ENCODE measurements at regions not wholly inside any gene's neighbourhood (a gene's known extent, or its start where the extent isn't known, plus 50 kb on each side); places are given as distances from the start of the nearest gene placed in this dataset.

- H3K27ac ChIP-seq (ENCODE audit: low read depth, low read length), result no peak overlapping the region
- H3K36me3 ChIP-seq (ENCODE audit: control insufficient read depth, insufficient read depth, low read length), result no peaks in the 10 kb centered on the region
- H3K9ac ChIP-seq (ENCODE audit: low read depth, low read length), result no peak overlapping the region
- no peaks in the 10 kb centered on the region for H3K9me3 ChIP-seq (ENCODE audit: control insufficient read depth, insufficient read depth, low read length)
- H3K27me3 ChIP-seq (ENCODE audit: control insufficient read depth, insufficient read depth, low read length), result no peaks in the 10 kb centered on the region
- no peak overlapping the region for H3K4me3 ChIP-seq (ENCODE audit: low read depth, low read length)
- no peaks in the 10 kb centered on the region for H3K4me1 ChIP-seq (ENCODE audit: control insufficient read depth, insufficient read depth, low read length)
These were observed 154.1 kb upstream of the ETV3 start for GRCh38 chr1:157292302-157292701.

- no peaks in the 10 kb centered on the region for H3K9me3 ChIP-seq (ENCODE audit: control insufficient read depth, insufficient read depth, low read length)
- no peak overlapping the region for H3K27ac ChIP-seq (ENCODE audit: low read depth, low read length)
- H3K4me3 ChIP-seq (ENCODE audit: low read depth, low read length), result no peak overlapping the region
- no peaks in the 10 kb centered on the region for H3K4me1 ChIP-seq (ENCODE audit: control insufficient read depth, insufficient read depth, low read length)
- H3K27me3 ChIP-seq (ENCODE audit: control insufficient read depth, insufficient read depth, low read length), result no peaks in the 10 kb centered on the region
- H3K36me3 ChIP-seq (ENCODE audit: control insufficient read depth, insufficient read depth, low read length), result no peaks in the 10 kb centered on the region
- H3K9ac ChIP-seq (ENCODE audit: low read depth, low read length), result no peak overlapping the region
These were observed 152.9 kb upstream of the ETV3 start for GRCh38 chr1:157291083-157291482.

- Histone ChIP-seq H3K27me3 (ENCODE audit: control insufficient read depth, insufficient read depth, low read length) (no peaks in the 10 kb centered on the region), H3K9me3 (ENCODE audit: control insufficient read depth, insufficient read depth, low read length) (no peaks in the 10 kb centered on the region), H3K27ac (ENCODE audit: low read depth, low read length) (no peak overlapping the region)
These were observed 151.4 kb upstream of the ETV3 start for GRCh38 chr1:157289424-157290105.

GRCh38 chr1:157288996-157289395, 150.8 kb upstream of the ETV3 start:
- Histone ChIP-seq H3K9ac (ENCODE audit: low read depth, low read length) (no peak overlapping the region), H3K27ac (ENCODE audit: low read depth, low read length) (no peak overlapping the region), H3K9me3 (ENCODE audit: control insufficient read depth, insufficient read depth, low read length) (no peaks in the 10 kb centered on the region), H3K4me3 (ENCODE audit: low read depth, low read length) (no peak overlapping the region), H3K27me3 (ENCODE audit: control insufficient read depth, insufficient read depth, low read length) (no peaks in the 10 kb centered on the region), H3K4me1 (ENCODE audit: control insufficient read depth, insufficient read depth, low read length) (no peaks in the 10 kb centered on the region), H3K36me3 (ENCODE audit: control insufficient read depth, insufficient read depth, low read length) (no peaks in the 10 kb centered on the region)

More at GRCh38 chr1:157289424-157290105, 151.4 kb upstream of the ETV3 start:
- Histone ChIP-seq H3K9ac (ENCODE audit: low read depth, low read length) (no peak overlapping the region), H3K36me3 (ENCODE audit: control insufficient read depth, insufficient read depth, low read length) (no peaks in the 10 kb centered on the region), H3K4me3 (ENCODE audit: low read depth, low read length) (no peak overlapping the region), H3K4me1 (ENCODE audit: control insufficient read depth, insufficient read depth, low read length) (no peaks in the 10 kb centered on the region)

GRCh38 chr1:157288492-157288891, 150.3 kb upstream of the ETV3 start:
- H3K9ac ChIP-seq (ENCODE audit: low read depth, low read length), result no peak overlapping the region
- H3K36me3 ChIP-seq (ENCODE audit: control insufficient read depth, insufficient read depth, low read length), result no peaks in the 10 kb centered on the region
- no peaks in the 10 kb centered on the region for H3K27me3 ChIP-seq (ENCODE audit: control insufficient read depth, insufficient read depth, low read length)
- H3K27ac ChIP-seq (ENCODE audit: low read depth, low read length), result no peak overlapping the region
- no peak overlapping the region for H3K4me3 ChIP-seq (ENCODE audit: low read depth, low read length)
- H3K4me1 ChIP-seq (ENCODE audit: control insufficient read depth, insufficient read depth, low read length), result no peaks in the 10 kb centered on the region
- H3K9me3 ChIP-seq (ENCODE audit: control insufficient read depth, insufficient read depth, low read length), result no peaks in the 10 kb centered on the region

GRCh38 chr1:157288006-157288405, 149.8 kb upstream of the ETV3 start:
- Histone ChIP-seq H3K36me3 (ENCODE audit: control insufficient read depth, insufficient read depth, low read length) (no peaks in the 10 kb centered on the region), H3K27ac (ENCODE audit: low read depth, low read length) (no peak overlapping the region), H3K4me1 (ENCODE audit: control insufficient read depth, insufficient read depth, low read length) (no peaks in the 10 kb centered on the region), H3K4me3 (ENCODE audit: low read depth, low read length) (no peak overlapping the region), H3K9ac (ENCODE audit: low read depth, low read length) (no peak overlapping the region), H3K9me3 (ENCODE audit: control insufficient read depth, insufficient read depth, low read length) (no peaks in the 10 kb centered on the region), H3K27me3 (ENCODE audit: control insufficient read depth, insufficient read depth, low read length) (no peaks in the 10 kb centered on the region)

GRCh38 chr1:157287462-157287861, 149.3 kb upstream of the ETV3 start:
- no peaks in the 10 kb centered on the region for H3K27me3 ChIP-seq (ENCODE audit: control insufficient read depth, insufficient read depth, low read length)
- H3K4me1 ChIP-seq (ENCODE audit: control insufficient read depth, insufficient read depth, low read length), result no peaks in the 10 kb centered on the region
- H3K4me3 ChIP-seq (ENCODE audit: low read depth, low read length), result no peak overlapping the region
- H3K36me3 ChIP-seq (ENCODE audit: control insufficient read depth, insufficient read depth, low read length), result no peaks in the 10 kb centered on the region
- no peak overlapping the region for H3K9ac ChIP-seq (ENCODE audit: low read depth, low read length)
- H3K27ac ChIP-seq (ENCODE audit: low read depth, low read length), result no peak overlapping the region
- no peaks in the 10 kb centered on the region for H3K9me3 ChIP-seq (ENCODE audit: control insufficient read depth, insufficient read depth, low read length)

- no peaks in the 10 kb centered on the region for H3K27me3 ChIP-seq (ENCODE audit: control insufficient read depth, insufficient read depth, low read length)
- no peak overlapping the region for H3K9ac ChIP-seq (ENCODE audit: low read depth, low read length)
These were observed 148.6 kb upstream of the ETV3 start for GRCh38 chr1:157286646-157287420.

GRCh38 chr1:157286096-157286495, 147.9 kb upstream of the ETV3 start:
- no peaks in the 10 kb centered on the region for H3K27me3 ChIP-seq (ENCODE audit: control insufficient read depth, insufficient read depth, low read length)
- H3K36me3 ChIP-seq (ENCODE audit: control insufficient read depth, insufficient read depth, low read length), result no peaks in the 10 kb centered on the region
- H3K4me1 ChIP-seq (ENCODE audit: control insufficient read depth, insufficient read depth, low read length), result no peaks in the 10 kb centered on the region
- H3K9ac ChIP-seq (ENCODE audit: low read depth, low read length), result no peak overlapping the region
- no peak overlapping the region for H3K27ac ChIP-seq (ENCODE audit: low read depth, low read length)
- H3K4me3 ChIP-seq (ENCODE audit: low read depth, low read length), result no peak overlapping the region
- no peaks in the 10 kb centered on the region for H3K9me3 ChIP-seq (ENCODE audit: control insufficient read depth, insufficient read depth, low read length)

More at GRCh38 chr1:157286646-157287420, 148.6 kb upstream of the ETV3 start:
- no peaks in the 10 kb centered on the region for H3K36me3 ChIP-seq (ENCODE audit: control insufficient read depth, insufficient read depth, low read length)
- no peaks in the 10 kb centered on the region for H3K9me3 ChIP-seq (ENCODE audit: control insufficient read depth, insufficient read depth, low read length)
- no peak overlapping the region for H3K4me3 ChIP-seq (ENCODE audit: low read depth, low read length)
- no peak overlapping the region for H3K27ac ChIP-seq (ENCODE audit: low read depth, low read length)
- no peaks in the 10 kb centered on the region for H3K4me1 ChIP-seq (ENCODE audit: control insufficient read depth, insufficient read depth, low read length)

- Histone ChIP-seq H3K27ac (ENCODE audit: low read depth, low read length) (no peak overlapping the region), H3K9me3 (ENCODE audit: control insufficient read depth, insufficient read depth, low read length) (no peaks in the 10 kb centered on the region), H3K9ac (ENCODE audit: low read depth, low read length) (no peak overlapping the region), H3K36me3 (ENCODE audit: control insufficient read depth, insufficient read depth, low read length) (no peaks in the 10 kb centered on the region), H3K4me3 (ENCODE audit: low read depth, low read length) (no peak overlapping the region), H3K27me3 (ENCODE audit: control insufficient read depth, insufficient read depth, low read length) (no peaks in the 10 kb centered on the region), H3K4me1 (ENCODE audit: control insufficient read depth, insufficient read depth, low read length) (peaks cover 4% of the 10 kb centered on the region)
These were observed 146.3 kb upstream of the ETV3 start for GRCh38 chr1:157284451-157284850.

GRCh38 chr1:157279802-157280140, 141.6 kb upstream of the ETV3 start:
- H3K4me1 ChIP-seq (ENCODE audit: control insufficient read depth, insufficient read depth, low read length), result peaks cover 27% of the 10 kb centered on the region
- H3K9ac ChIP-seq (ENCODE audit: low read depth, low read length), result no peak overlapping the region
- no peak overlapping the region for H3K27ac ChIP-seq (ENCODE audit: low read depth, low read length)
- H3K36me3 ChIP-seq (ENCODE audit: control insufficient read depth, insufficient read depth, low read length), result no peaks in the 10 kb centered on the region
- H3K4me3 ChIP-seq (ENCODE audit: low read depth, low read length), result no peak overlapping the region
- peaks cover 8% of the 10 kb centered on the region for H3K27me3 ChIP-seq (ENCODE audit: control insufficient read depth, insufficient read depth, low read length)
- H3K9me3 ChIP-seq (ENCODE audit: control insufficient read depth, insufficient read depth, low read length), result no peaks in the 10 kb centered on the region
